NB4 (cell line): ENCODE measurements at regions not wholly inside any gene's neighbourhood (a gene's known extent, or its start where the extent isn't known, plus 50 kb on each side); places are given as distances from the start of the nearest gene placed in this dataset.

Source experiments
- POLR2A ChIP-seq: IDR thresholded peaks from 2 replicates; pipeline ENCODE4 v1.6.1; 2011; ENCODE audit warnings: mild to moderate bottlenecking; ENCODE audit not compliant: insufficient read length; ENCODE audit errors: extremely low read depth
- TF ChIP-seq, protein P1 (sequence below): IDR thresholded peaks from one replicate; pipeline ENCODE4 v1.5.1; 2012; ENCODE audit warnings: low read depth, low read length

GRCh38 chr2:71804281-71804751 lies 343.3 kb downstream of the CYP26B1 start:
- TF ChIP-seq, protein P1, sequence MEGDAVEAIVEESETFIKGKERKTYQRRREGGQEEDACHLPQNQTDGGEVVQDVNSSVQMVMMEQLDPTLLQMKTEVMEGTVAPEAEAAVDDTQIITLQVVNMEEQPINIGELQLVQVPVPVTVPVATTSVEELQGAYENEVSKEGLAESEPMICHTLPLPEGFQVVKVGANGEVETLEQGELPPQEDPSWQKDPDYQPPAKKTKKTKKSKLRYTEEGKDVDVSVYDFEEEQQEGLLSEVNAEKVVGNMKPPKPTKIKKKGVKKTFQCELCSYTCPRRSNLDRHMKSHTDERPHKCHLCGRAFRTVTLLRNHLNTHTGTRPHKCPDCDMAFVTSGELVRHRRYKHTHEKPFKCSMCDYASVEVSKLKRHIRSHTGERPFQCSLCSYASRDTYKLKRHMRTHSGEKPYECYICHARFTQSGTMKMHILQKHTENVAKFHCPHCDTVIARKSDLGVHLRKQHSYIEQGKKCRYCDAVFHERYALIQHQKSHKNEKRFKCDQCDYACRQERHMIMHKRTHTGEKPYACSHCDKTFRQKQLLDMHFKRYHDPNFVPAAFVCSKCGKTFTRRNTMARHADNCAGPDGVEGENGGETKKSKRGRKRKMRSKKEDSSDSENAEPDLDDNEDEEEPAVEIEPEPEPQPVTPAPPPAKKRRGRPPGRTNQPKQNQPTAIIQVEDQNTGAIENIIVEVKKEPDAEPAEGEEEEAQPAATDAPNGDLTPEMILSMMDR: no peak
- TF ChIP-seq POLR2A: no peak
